SK-N-MC (cell line): ENCODE measurements at regions not wholly inside any gene's neighbourhood (a gene's known extent, or its start where the extent isn't known, plus 50 kb on each side); places are given as distances from the start of the nearest gene placed in this dataset.

Experiments
- EZH2 ChIP-seq: fragments of 200-600 bp; sonication (generic); IDR thresholded peaks from one replicate; pipeline ENCODE4 v1.6.1; 2017; ENCODE audit warnings: antibody characterized with exemption
- POLR2AphosphoS5 ChIP-seq: IDR thresholded peaks from 2 replicates; pipeline ENCODE4 v1.6.1; 2012; ENCODE audit warnings: mild to moderate bottlenecking, low read depth, low read length, borderline replicate concordance

- TF ChIP-seq EZH2 (no peak), POLR2AphosphoS5 (no peak)
These were observed 238.2 kb upstream of the AVPR1A start for GRCh38 chr12:63389211-63389610.
